AG10803 (cell line): ENCODE measurements at regions not wholly inside any gene's neighbourhood (a gene's known extent, or its start where the extent isn't known, plus 50 kb on each side); places are given as distances from the start of the nearest gene placed in this dataset.

Source experiments
- DNase-seq: peaks from one replicate; pipeline ENCODE4 v3.0.0; 2010; ENCODE audit warnings: low read depth
- H3K4me3 ChIP-seq: 2 replicates; pipeline ENCODE4 v1.5.1; 2011; ENCODE audit warnings: mild to moderate bottlenecking, low read length, control low read depth
- TF ChIP-seq, protein P1 (sequence below): conservative IDR thresholded peaks from 2 replicates; pipeline ENCODE4 v1.5.1; 2011; ENCODE audit warnings: mild to moderate bottlenecking, low read length, control low read depth, inconsistent platforms

DNA sequence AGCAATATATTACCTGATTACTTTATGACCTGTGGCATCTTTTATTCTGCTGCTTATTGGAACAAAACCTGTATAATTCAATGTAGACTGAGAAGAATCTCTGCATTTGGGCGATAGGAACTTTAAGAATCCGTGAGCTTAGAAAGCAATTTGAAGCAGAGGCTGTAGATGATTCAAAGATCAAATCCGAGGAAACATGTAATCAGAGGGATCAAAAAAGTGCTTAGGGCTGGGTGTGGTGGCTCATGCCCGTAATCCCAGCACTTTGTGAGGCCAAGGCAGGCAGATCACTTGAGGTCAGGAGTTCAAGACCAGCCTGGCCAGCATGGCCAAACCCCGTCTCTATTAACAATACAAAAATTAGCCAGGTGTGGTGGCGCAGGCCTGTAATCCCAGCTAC is 198.4 kb downstream of the MTX2 start:
- DNase-seq: no peak
- TF ChIP-seq, protein P1, sequence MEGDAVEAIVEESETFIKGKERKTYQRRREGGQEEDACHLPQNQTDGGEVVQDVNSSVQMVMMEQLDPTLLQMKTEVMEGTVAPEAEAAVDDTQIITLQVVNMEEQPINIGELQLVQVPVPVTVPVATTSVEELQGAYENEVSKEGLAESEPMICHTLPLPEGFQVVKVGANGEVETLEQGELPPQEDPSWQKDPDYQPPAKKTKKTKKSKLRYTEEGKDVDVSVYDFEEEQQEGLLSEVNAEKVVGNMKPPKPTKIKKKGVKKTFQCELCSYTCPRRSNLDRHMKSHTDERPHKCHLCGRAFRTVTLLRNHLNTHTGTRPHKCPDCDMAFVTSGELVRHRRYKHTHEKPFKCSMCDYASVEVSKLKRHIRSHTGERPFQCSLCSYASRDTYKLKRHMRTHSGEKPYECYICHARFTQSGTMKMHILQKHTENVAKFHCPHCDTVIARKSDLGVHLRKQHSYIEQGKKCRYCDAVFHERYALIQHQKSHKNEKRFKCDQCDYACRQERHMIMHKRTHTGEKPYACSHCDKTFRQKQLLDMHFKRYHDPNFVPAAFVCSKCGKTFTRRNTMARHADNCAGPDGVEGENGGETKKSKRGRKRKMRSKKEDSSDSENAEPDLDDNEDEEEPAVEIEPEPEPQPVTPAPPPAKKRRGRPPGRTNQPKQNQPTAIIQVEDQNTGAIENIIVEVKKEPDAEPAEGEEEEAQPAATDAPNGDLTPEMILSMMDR: no peak
- H3K4me3 ChIP-seq: no peak overlapping the region

DNA sequence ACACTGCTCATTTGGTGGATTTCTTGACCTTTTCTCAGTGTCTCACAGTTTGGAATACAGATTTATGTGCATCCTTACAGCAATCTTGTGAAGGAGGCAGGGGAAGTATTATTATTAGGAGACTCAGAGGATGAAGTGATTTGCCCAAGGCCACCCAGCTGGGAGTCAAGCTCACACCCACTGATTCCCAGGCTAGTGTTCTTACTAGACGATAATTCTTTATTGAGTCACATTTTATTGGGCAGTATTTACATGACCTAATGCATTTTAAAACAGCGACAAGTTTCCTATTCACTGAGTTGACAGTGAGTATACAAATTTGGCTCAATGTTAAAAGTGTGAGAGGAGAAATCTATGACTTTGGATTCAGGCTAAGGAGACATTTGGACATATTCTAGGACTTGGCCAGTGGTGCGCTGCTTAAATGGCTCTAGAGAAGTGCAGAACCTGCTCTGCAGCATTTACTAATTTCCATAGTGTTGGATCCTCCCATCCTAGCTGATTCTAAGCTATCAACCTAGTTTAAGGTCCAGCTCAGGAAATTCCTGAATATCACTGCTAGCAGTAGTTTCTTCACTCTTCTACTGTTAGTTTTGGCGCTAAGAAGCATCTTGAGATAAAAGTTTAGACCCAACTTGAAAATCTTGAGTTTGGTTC is 199.3 kb downstream of the MTX2 start:
- no peak for DNase-seq
- H3K4me3 ChIP-seq: no peak overlapping the region
- TF ChIP-seq, protein P1: no peak

DNA sequence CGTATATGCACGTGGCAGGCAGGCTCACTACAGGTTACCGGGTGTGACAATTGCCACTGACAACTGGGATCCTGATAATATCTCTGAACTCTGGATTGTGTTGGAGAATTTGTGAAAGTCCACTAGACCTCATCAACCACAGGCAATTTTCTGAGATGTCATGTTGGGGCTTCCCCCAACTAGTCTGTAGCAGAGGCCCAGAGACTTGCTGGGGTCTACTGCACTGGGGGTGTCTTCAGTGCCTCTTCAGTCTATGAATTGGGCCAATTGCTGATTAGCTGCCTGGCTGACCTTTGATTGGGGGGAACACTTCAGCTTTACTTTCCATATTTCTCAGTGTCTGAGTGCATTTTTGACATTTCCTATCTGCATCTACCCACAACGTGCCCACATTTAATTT is 201.5 kb downstream of the MTX2 start:
- no peak overlapping the region for H3K4me3 ChIP-seq
- TF ChIP-seq, protein P1: no peak
- DNase-seq: no peak

DNA sequence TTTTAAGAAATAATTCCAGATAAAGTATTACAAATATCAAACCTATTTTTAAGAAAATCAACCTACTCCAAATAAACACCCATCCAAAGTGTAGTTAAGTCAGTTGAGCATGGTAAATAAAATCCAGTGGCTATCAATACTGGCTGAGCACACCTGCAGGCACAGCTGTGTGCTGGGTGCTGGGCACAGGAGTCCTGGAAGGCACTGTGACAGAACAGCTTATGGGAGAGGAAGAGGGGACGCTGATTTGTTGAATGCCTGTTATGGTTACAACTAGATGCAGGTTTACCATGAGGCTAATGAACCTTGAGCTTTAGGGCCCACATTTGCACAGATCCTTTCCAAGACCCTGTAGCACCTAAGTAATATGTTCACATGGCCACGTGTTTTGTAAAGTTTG is 202.7 kb downstream of the MTX2 start:
- H3K4me3 ChIP-seq: no peak overlapping the region
- TF ChIP-seq, protein P1: no peak
- no peak for DNase-seq

DNA sequence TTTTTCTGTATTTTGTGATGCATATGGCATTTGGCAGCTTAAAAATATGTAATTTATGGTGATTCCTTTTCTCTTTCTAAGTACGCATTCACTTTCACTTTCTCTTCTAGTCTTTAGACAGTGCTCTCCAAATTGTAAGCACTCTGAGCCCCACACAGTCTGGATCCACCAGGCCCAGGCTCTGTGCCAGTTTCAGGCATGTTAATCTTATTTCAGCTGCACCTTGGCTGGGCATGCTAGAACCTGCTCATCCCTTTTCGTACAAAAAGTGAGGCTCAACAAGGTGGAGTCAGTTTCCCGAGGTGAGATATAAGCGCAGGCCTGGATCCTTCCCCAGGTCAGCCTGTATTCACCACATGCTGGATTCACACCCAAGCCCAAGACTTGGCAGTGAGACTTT is 203.9 kb downstream of the MTX2 start:
- DNase-seq: peak; percentile 55
- peak overlapping the region; percentile 36 for H3K4me3 ChIP-seq
- TF ChIP-seq, protein P1: no peak

DNA sequence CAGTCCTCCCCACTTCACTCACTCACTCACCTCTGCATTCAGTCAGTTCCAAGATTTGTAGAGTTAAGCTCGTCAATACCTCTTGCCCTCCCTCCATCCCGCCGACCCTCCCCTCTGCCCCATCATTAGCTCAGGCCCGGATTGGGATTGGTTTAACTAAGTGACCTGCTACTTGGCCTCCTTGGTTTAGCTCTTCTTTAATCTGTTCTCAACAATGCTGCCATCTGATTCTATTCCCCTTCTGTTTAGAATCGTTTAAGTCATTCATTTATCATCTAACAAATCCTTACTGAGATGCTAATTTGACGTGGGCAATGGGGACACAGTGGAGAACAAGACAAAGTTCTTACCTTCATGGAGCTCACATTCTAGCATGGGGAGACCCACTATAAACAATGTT is 204.6 kb downstream of the MTX2 start:
- DNase-seq: no peak
- TF ChIP-seq, protein P1: no peak
- no peak overlapping the region for H3K4me3 ChIP-seq

DNA sequence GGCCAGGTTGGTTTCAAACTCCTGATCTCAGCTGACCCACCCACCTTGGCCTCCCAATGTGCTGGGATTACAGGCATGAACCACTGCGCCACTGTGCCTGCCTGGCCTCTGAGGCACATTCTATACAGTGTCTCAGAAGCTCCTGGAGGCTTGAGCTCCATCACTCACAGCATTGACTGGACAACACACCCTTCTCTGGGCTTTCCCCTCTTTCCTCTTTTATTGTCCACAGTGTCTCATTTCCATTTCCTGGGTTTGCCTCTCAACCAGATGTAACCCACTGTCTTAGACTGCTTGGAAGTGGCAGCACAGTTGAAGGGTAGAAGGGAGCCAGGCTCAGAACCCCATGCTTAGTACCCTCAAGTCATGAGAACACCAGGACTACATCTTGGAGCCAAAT is 208.1 kb downstream of the MTX2 start:
- TF ChIP-seq, protein P1: no peak
- no peak for DNase-seq
- no peak overlapping the region for H3K4me3 ChIP-seq
